ENCODE measurements at regions not wholly inside any gene's neighbourhood (a gene's known extent, or its start where the extent isn't known, plus 50 kb on each side); places are given as distances from the start of the nearest gene placed in this dataset.

- Histone ChIP-seq H3K27me3 (ENCODE audit: control insufficient read depth in 3 of 3, insufficient read depth in 3 of 3, low read length in 3 of 3) (no peaks in the 10 kb centered on the region), H3K9me3 (ENCODE audit: control insufficient read depth in 2 of 2, insufficient read depth in 1 of 2, low read depth in 1 of 2, low read length in 1 of 2) (peaks cover 0 to 4% of the 10 kb centered on the region in 2 donors), H3K27ac (ENCODE audit: low read depth in 1 of 3, low read length in 2 of 3) (no peak overlapping the region), H3K4me1 (ENCODE audit: control insufficient read depth in 3 of 3, insufficient read depth in 2 of 3, low read depth in 1 of 3, low read length in 2 of 3) (peaks cover 0 to 15% (median 6%) of the 10 kb centered on the region in 3 donors), H3K4me3 (ENCODE audit: low read depth in 1 of 3, low read length in 3 of 3) (no peak overlapping the region), H3K36me3 (ENCODE audit: control insufficient read depth in 3 of 3, insufficient read depth in 2 of 3, low read depth in 1 of 3, low read length in 3 of 3) (no peaks in the 10 kb centered on the region)
- 78 to 81% (median 79%) methylated on average over 4 of the region's 4 CpGs for WGBS, 3 donors
- DNase-seq (no peak), FAIRE-seq (no peak)
These were observed 65.4 kb upstream of the ZC3H12C start for GRCh38 chr11:110027627-110028371.

DNA sequence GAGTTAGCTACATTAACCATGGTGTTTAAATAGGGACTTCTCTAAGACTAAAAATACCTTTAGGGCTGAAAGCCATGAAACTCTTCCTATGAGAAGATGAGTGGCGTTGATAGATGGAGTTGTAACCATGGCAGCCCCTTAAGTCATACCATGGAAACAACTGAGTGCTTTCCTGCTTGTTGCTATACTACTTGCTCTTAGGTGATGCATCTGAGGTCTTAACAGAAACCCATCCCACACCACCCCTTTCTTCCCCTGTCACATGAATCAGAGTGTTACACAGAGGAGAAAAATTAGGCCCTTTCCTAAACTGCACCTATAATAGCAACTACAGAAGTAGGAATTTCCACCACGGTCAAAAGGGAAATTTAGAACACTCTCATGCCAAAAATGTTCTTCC, 64.3 kb upstream of the ZC3H12C start:
- H3K27ac ChIP-seq (ENCODE audit: low read depth in 1 of 3, low read length in 2 of 3): no peak overlapping the region
- no peaks in the 10 kb centered on the region for H3K27me3 ChIP-seq (ENCODE audit: control insufficient read depth in 3 of 3, insufficient read depth in 3 of 3, low read length in 3 of 3)
- 80 to 93% (median 83%) methylated on average over 2 of the region's 2 CpGs for WGBS, 3 donors
- no peak for DNase-seq
- no peak overlapping the region for H3K4me3 ChIP-seq (ENCODE audit: low read depth in 1 of 3, low read length in 3 of 3)
- no peaks in the 10 kb centered on the region for H3K36me3 ChIP-seq (ENCODE audit: control insufficient read depth in 3 of 3, insufficient read depth in 2 of 3, low read depth in 1 of 3, low read length in 3 of 3)
- peaks cover 0 to 15% (median 6%) of the 10 kb centered on the region in 3 donors for H3K4me1 ChIP-seq (ENCODE audit: control insufficient read depth in 3 of 3, insufficient read depth in 2 of 3, low read depth in 1 of 3, low read length in 2 of 3)
- FAIRE-seq: no peak
- peaks cover 0 to 4% of the 10 kb centered on the region in 2 donors for H3K9me3 ChIP-seq (ENCODE audit: control insufficient read depth in 2 of 2, insufficient read depth in 1 of 2, low read depth in 1 of 2, low read length in 1 of 2)

GRCh38 chr11:110029714-110030113, 63.5 kb upstream of the ZC3H12C start:
- Histone ChIP-seq H3K9me3 (ENCODE audit: control insufficient read depth in 2 of 2, insufficient read depth in 1 of 2, low read depth in 1 of 2, low read length in 1 of 2) (peaks cover 0 to 4% of the 10 kb centered on the region in 2 donors), H3K36me3 (ENCODE audit: control insufficient read depth in 3 of 3, insufficient read depth in 2 of 3, low read depth in 1 of 3, low read length in 3 of 3) (no peaks in the 10 kb centered on the region), H3K27ac (ENCODE audit: low read depth in 1 of 3, low read length in 2 of 3) (no peak overlapping the region), H3K27me3 (ENCODE audit: control insufficient read depth in 3 of 3, insufficient read depth in 3 of 3, low read length in 3 of 3) (no peaks in the 10 kb centered on the region), H3K4me3 (ENCODE audit: low read depth in 1 of 3, low read length in 3 of 3) (no peak overlapping the region), H3K4me1 (ENCODE audit: control insufficient read depth in 3 of 3, insufficient read depth in 2 of 3, low read depth in 1 of 3, low read length in 2 of 3) (peaks cover 0 to 15% (median 6%) of the 10 kb centered on the region in 3 donors)
- no peak for DNase-seq
- no peak for FAIRE-seq
- 79 to 95% (median 90%) methylated on average over 6 of the region's 6 CpGs for WGBS, 3 donors

DNA sequence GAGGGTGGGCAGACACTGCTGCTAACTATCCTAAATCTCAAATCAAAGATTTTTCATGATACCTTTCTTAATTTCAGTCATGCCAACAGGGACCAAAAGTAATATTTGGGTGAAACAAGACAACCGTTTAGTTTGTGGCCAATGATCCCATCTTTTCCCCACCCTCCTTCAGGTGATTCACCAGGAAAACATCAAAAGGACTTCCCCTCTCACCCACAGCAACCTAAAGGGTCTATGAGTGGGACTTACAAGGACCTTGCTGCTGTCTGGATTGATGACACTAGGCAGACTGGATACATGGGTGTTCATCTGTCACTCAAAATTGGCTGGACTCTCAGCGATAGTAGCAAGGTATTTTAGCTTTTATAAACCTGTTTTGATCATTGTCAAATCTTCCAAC, 62.0 kb upstream of the ZC3H12C start:
- Histone ChIP-seq H3K4me1 (ENCODE audit: control insufficient read depth in 3 of 3, insufficient read depth in 2 of 3, low read depth in 1 of 3, low read length in 2 of 3) (peaks cover 0 to 12% (median 6%) of the 10 kb centered on the region in 3 donors), H3K27me3 (ENCODE audit: control insufficient read depth in 3 of 3, insufficient read depth in 3 of 3, low read length in 3 of 3) (no peaks in the 10 kb centered on the region), H3K9me3 (ENCODE audit: control insufficient read depth in 2 of 2, insufficient read depth in 1 of 2, low read depth in 1 of 2, low read length in 1 of 2) (peaks cover 0 to 4% of the 10 kb centered on the region in 2 donors), H3K27ac (ENCODE audit: low read depth in 1 of 3, low read length in 2 of 3) (no peak overlapping the region), H3K36me3 (ENCODE audit: control insufficient read depth in 3 of 3, insufficient read depth in 2 of 3, low read depth in 1 of 3, low read length in 3 of 3) (no peaks in the 10 kb centered on the region), H3K4me3 (ENCODE audit: low read depth in 1 of 3, low read length in 3 of 3) (no peak overlapping the region)
- WGBS, 3 donors: 82 to 87% (median 86%) methylated on average over 2 of the region's 2 CpGs
- DNase-seq: no peak
- FAIRE-seq: no peak

DNA sequence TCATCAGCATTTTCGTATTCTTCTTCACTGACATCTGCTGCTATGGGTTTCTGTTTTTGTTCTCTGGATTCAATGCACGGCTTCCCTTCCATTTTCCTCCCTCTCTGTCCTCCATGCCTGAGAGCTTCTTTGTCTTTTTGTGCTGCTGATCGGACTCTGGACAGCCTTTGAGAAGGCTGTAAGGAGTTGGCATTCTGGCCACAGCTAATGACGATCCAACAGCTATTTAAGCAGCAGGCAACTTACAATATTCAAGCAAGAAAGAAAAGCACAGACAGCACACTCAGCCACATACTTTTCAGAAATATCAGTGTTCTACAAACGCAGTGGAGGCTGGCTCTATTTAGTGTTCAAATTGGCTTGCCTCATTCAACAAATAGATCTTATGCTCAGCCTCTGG, 60.9 kb upstream of the ZC3H12C start:
- Histone ChIP-seq H3K4me1 (ENCODE audit: control insufficient read depth in 3 of 3, insufficient read depth in 2 of 3, low read depth in 1 of 3, low read length in 2 of 3) (peaks cover 0 to 9% (median 0%) of the 10 kb centered on the region in 3 donors), H3K4me3 (ENCODE audit: low read depth in 1 of 3, low read length in 3 of 3) (no peak overlapping the region), H3K36me3 (ENCODE audit: control insufficient read depth in 3 of 3, insufficient read depth in 2 of 3, low read depth in 1 of 3, low read length in 3 of 3) (no peaks in the 10 kb centered on the region), H3K27ac (ENCODE audit: low read depth in 1 of 3, low read length in 2 of 3) (no peak overlapping the region), H3K27me3 (ENCODE audit: control insufficient read depth in 3 of 3, insufficient read depth in 3 of 3, low read length in 3 of 3) (no peaks in the 10 kb centered on the region), H3K9me3 (ENCODE audit: control insufficient read depth in 2 of 2, insufficient read depth in 1 of 2, low read depth in 1 of 2, low read length in 1 of 2) (peaks cover 0 to 4% of the 10 kb centered on the region in 2 donors)
- 35 to 67% (median 39%) methylated on average over 5 of the region's 5 CpGs for WGBS, 3 donors
- FAIRE-seq (no peak), DNase-seq (no peak)

DNA sequence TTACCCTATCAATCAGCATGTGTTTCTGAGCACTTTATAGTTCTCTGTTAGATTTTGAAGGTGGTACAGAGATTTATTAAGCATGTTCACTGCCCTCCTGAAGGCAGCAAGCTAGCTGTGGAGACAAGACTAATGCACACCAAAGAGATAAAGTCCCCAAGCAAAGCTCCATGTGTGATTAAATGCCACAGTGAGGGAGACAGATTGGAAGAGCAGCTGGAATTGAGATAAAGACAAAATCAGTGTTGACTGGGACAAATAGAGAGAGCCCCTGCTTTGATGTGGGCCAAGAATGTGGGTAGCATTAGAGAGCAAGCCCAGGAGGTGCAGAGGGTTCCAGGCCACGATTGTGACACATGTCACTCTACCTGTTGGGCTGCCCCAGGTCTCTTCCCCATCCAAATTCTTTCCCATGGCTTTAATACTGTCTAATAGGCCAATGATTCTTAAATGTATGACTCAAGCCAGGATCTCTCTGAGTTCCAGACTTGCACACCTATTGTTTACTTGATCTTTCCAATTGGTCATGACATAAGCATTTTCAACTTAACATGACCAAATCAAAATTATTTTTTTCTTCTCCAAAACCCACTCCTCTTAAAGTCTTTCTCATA, 60.1 kb upstream of the ZC3H12C start:
- Histone ChIP-seq H3K36me3 (ENCODE audit: control insufficient read depth in 3 of 3, insufficient read depth in 2 of 3, low read depth in 1 of 3, low read length in 3 of 3) (no peaks in the 10 kb centered on the region), H3K4me3 (ENCODE audit: low read depth in 1 of 3, low read length in 3 of 3) (no peak overlapping the region), H3K27me3 (ENCODE audit: control insufficient read depth in 3 of 3, insufficient read depth in 3 of 3, low read length in 3 of 3) (no peaks in the 10 kb centered on the region), H3K27ac (ENCODE audit: low read depth in 1 of 3, low read length in 2 of 3) (no peak overlapping the region), H3K9me3 (ENCODE audit: control insufficient read depth in 2 of 2, insufficient read depth in 1 of 2, low read depth in 1 of 2, low read length in 1 of 2) (peaks cover 0 to 2% of the 10 kb centered on the region in 2 donors), H3K4me1 (ENCODE audit: control insufficient read depth in 3 of 3, insufficient read depth in 2 of 3, low read depth in 1 of 3, low read length in 2 of 3) (peaks cover 0 to 9% (median 0%) of the 10 kb centered on the region in 3 donors)
- FAIRE-seq (no peak), DNase-seq (no peak)
- WGBS, 3 donors: 61 to 80% (median 65%) methylated on average over 1 of the region's 1 CpG

- DNase-seq (no peak), FAIRE-seq (no peak)
- 74 to 79% (median 75%) methylated on average over 4 of the region's 4 CpGs for WGBS, 3 donors
These were observed 58.4 kb upstream of the ZC3H12C start for GRCh38 chr11:110034806-110035205.

DNA sequence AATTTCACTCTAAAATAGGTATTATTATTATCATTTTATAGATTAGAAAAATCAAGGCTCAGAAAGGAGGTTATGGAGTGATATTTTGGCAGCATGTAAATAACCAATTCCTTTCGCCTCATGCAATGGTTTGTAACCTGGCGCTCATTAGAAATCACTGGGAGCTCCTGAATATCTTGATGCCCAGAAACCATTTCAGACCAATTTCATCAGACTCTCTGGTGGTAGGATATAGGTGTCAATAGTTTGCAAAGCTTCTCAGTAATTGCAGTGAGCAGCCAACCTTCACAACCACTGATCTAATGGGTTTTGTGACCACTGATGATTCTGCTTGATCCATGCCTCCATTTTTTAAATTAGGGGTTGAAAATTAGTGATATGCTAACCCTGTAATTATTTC, 57.8 kb upstream of the ZC3H12C start:
- H3K4me1 ChIP-seq (ENCODE audit: control insufficient read depth in 3 of 3, insufficient read depth in 2 of 3, low read depth in 1 of 3, low read length in 2 of 3): no peaks in the 10 kb centered on the region
- WGBS, 3 donors: 47 to 92% (median 73%) methylated on average over 2 of the region's 2 CpGs
- DNase-seq (no peak), FAIRE-seq (no peak)
- H3K9me3 ChIP-seq (ENCODE audit: control insufficient read depth in 2 of 2, insufficient read depth in 1 of 2, low read depth in 1 of 2, low read length in 1 of 2): peaks cover 0 to 2% of the 10 kb centered on the region in 2 donors
- H3K36me3 ChIP-seq (ENCODE audit: control insufficient read depth in 3 of 3, insufficient read depth in 2 of 3, low read depth in 1 of 3, low read length in 3 of 3): no peaks in the 10 kb centered on the region
- no peaks in the 10 kb centered on the region for H3K27me3 ChIP-seq (ENCODE audit: control insufficient read depth in 3 of 3, insufficient read depth in 3 of 3, low read length in 3 of 3)
- H3K27ac ChIP-seq (ENCODE audit: low read depth in 1 of 3, low read length in 2 of 3): no peak overlapping the region
- no peak overlapping the region for H3K4me3 ChIP-seq (ENCODE audit: low read depth in 1 of 3, low read length in 3 of 3)

More at GRCh38 chr11:110034806-110035205, 58.4 kb upstream of the ZC3H12C start:
- H3K36me3 ChIP-seq (ENCODE audit: control insufficient read depth in 3 of 3, insufficient read depth in 2 of 3, low read depth in 1 of 3, low read length in 3 of 3): no peaks in the 10 kb centered on the region
- no peak overlapping the region for H3K27ac ChIP-seq (ENCODE audit: low read depth in 1 of 3, low read length in 2 of 3)
- no peak overlapping the region for H3K4me3 ChIP-seq (ENCODE audit: low read depth in 1 of 3, low read length in 3 of 3)
- H3K27me3 ChIP-seq (ENCODE audit: control insufficient read depth in 3 of 3, insufficient read depth in 3 of 3, low read length in 3 of 3): no peaks in the 10 kb centered on the region
- H3K4me1 ChIP-seq (ENCODE audit: control insufficient read depth in 3 of 3, insufficient read depth in 2 of 3, low read depth in 1 of 3, low read length in 2 of 3): no peaks in the 10 kb centered on the region
- H3K9me3 ChIP-seq (ENCODE audit: control insufficient read depth in 2 of 2, insufficient read depth in 1 of 2, low read depth in 1 of 2, low read length in 1 of 2): peaks cover 0 to 2% of the 10 kb centered on the region in 2 donors
